Uterus (tissue), 2 donors: ENCODE measurements at regions not wholly inside any gene's neighbourhood (a gene's known extent, or its start where the extent isn't known, plus 50 kb on each side); places are given as distances from the start of the nearest gene placed in this dataset.

Source experiments
- CTCF ChIP-seq, 4 experiments: fragments of 200-600 bp in 2 of 4; fragments of 450-650 bp in 2 of 4; sonication (generic) in 2 of 4; IDR thresholded peaks; one replicate each; pipeline ENCODE4 v1.5.1; 2016 to 2019; ENCODE audit warnings: antibody characterized with exemption in 4 of 4, mild to moderate bottlenecking in 2 of 4, moderate library complexity in 1 of 4
- POLR2A ChIP-seq, 2 donors: fragments of 450-650 bp; IDR thresholded peaks; one replicate each; pipeline ENCODE4 v1.6.1; 2016; ENCODE audit warnings: antibody characterized with exemption in 2 of 2, mild to moderate bottlenecking in 1 of 2, moderate library complexity in 1 of 2

GRCh38 chr2:240323601-240324291 lies 111.7 kb upstream of the GPC1 start:
- no peak for TF ChIP-seq POLR2A (IDR thresholded peaks at IDR 0.05)
- no peak for TF ChIP-seq CTCF (IDR thresholded peaks at IDR 0.05)
